ENCODE measurements at regions not wholly inside any gene's neighbourhood (a gene's known extent, or its start where the extent isn't known, plus 50 kb on each side); places are given as distances from the start of the nearest gene placed in this dataset.
"Not testable (repeated sequence)": the region's sequence is repeated elsewhere in the genome, so short reads cannot be mapped to it uniquely, and the experiment has no call there.

- TF ChIP-seq, protein P1, sequence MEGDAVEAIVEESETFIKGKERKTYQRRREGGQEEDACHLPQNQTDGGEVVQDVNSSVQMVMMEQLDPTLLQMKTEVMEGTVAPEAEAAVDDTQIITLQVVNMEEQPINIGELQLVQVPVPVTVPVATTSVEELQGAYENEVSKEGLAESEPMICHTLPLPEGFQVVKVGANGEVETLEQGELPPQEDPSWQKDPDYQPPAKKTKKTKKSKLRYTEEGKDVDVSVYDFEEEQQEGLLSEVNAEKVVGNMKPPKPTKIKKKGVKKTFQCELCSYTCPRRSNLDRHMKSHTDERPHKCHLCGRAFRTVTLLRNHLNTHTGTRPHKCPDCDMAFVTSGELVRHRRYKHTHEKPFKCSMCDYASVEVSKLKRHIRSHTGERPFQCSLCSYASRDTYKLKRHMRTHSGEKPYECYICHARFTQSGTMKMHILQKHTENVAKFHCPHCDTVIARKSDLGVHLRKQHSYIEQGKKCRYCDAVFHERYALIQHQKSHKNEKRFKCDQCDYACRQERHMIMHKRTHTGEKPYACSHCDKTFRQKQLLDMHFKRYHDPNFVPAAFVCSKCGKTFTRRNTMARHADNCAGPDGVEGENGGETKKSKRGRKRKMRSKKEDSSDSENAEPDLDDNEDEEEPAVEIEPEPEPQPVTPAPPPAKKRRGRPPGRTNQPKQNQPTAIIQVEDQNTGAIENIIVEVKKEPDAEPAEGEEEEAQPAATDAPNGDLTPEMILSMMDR (IDR thresholded peaks at IDR 0.05; ENCODE audit: insufficient read depth, low read length, missing control alignments), result no peak
- CTCF ChIA-PET, result no interaction called here
These were observed 74.4 kb upstream of the CTDP1 start for GRCh38 chr18:79604913-79605880.

DNA sequence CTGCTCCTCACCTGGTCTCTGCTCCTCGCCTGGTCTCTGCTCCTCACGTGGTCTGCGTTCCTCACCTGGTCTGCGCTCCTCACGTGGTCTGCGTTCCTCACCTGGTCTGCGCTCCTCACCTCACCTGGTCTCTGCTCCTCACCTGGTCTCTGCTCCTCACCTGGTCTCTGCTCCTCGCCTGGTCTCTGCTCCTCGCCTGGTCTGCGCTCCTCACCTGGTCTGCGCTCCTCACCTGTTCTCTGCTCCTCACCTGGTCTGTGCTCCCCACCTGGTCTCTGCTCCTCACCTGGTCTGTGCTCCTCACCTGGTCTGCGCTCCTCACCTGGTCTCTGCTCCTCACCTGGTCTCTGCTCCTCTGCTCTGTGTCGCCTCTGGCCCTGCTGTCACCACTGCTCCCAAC is 73.5 kb upstream of the CTDP1 start:
- H3K4me3 ChIP-seq (ENCODE audit: low read depth, low read length); DNase-seq (ENCODE audit: low read depth, low spot score); POLR2A ChIA-PET; CTCF ChIA-PET: not testable (repeated sequence)

More at GRCh38 chr18:79604913-79605880, 74.4 kb upstream of the CTDP1 start:
- DNase-seq (ENCODE audit: low read depth, low spot score), result no peak
- POLR2A ChIA-PET, result no interaction called here
- no peak overlapping the region for H3K4me3 ChIP-seq (ENCODE audit: low read depth, low read length)

DNA sequence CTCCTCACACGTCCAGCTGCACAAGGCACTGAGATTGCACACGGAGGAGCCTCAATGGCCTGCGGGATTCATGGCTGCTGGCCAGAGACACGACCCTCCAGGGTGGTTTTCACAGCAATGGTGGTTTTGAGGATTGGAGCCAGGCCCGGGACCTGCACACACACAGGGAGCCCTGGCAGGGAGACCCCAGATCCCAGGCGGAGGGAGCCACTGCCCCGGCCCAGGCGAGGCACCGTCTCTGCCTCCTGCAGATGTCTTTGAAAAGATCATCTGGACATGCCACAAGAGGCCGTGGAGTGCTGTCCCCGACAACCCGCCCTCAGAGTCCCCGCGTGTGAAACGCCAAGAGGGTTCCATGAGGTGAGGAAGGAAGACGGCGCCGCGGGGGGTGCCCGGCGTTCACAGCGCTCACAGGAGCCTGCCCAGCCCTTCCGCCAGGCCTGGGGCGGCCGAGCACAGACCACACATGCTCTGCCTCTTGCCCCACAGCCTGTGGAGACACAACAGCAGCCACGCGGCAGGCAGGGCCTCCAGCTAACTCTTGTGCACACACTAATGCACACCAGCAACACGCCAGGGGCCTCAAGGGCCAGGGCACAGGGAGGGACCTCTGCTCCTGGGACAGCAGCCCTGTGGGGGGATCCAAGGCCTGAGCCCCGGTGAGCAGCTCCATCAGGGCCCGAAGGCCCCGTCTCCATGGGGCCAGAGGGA is 72.8 kb upstream of the CTDP1 start:
- ChIA-PET CTCF (no interaction called here), POLR2A (no interaction called here)
- no peak overlapping the region for H3K4me3 ChIP-seq (ENCODE audit: low read depth, low read length)
- TF ChIP-seq, protein P1 (IDR thresholded peaks at IDR 0.05; ENCODE audit: insufficient read depth, low read length, missing control alignments), result no peak
- DNase-seq (ENCODE audit: low read depth, low spot score), result no peak

DNA sequence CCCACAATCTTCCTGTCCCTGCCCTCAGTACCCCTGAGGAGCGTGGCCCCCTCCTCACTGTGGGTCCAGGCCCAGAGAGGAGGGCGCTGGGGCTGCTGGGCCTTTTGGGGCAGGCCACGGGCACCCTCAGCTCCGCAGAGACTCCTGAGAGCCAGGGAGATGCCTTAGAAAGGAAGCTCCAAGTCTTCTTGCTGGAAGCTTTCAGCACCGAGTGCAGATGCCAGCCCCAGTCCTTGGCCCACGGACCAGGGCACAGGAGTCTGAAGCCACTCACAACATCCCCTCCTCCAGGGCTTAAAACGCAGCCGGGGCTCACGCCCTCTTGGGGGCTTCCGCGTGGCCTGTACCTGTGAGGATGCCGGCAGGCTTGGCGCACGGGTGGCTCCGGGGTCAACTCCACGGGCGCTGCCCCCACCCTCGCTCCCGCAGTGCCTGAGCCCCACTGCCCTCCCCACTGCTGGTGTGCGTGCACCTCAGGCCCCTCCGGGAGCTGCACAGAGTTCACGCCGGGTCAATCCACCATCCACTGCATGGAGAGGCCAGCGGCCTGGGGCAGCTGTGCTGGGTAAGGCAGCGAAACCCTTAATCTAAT is 72.1 kb upstream of the CTDP1 start:
- ChIA-PET POLR2A (no interaction called here), CTCF (no interaction called here)
- TF ChIP-seq, protein P1 (IDR thresholded peaks at IDR 0.05; ENCODE audit: insufficient read depth, low read length, missing control alignments), result no peak
- no peak for DNase-seq (ENCODE audit: low read depth, low spot score)
- H3K4me3 ChIP-seq (ENCODE audit: low read depth, low read length), result no peak overlapping the region

GRCh38 chr18:79608069-79608468 is 71.5 kb upstream of the CTDP1 start:
- DNase-seq (ENCODE audit: low read depth, low spot score), result no peak
- TF ChIP-seq, protein P1 (IDR thresholded peaks at IDR 0.05; ENCODE audit: insufficient read depth, low read length, missing control alignments), result no peak
- POLR2A ChIA-PET, result no interaction called here
- CTCF ChIA-PET, result no interaction called here
- no peak overlapping the region for H3K4me3 ChIP-seq (ENCODE audit: low read depth, low read length)

DNA sequence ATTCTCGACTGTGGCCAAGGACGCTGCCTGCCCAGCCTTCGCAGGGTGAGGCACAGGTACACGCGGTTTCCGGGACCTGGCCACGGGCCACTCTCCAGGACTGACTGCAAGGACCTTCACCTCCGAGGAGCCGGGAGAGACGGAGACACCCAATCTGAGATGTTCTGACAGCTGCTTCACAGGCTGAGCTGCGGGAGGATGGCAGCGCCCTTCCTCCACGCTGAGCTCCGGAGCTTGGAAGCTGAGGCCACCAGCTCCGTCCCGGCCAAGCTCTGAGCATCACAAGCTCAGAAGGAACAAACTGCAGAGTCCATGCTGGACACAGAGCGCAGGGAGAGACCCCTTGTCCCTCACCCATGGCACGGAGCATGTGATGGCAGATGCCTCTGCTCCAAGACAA is 71.1 kb upstream of the CTDP1 start:
- DNase-seq (ENCODE audit: low read depth, low spot score), result no peak
- TF ChIP-seq, protein P1 (IDR thresholded peaks at IDR 0.05; ENCODE audit: insufficient read depth, low read length, missing control alignments), result no peak
- ChIA-PET POLR2A (no interaction called here), CTCF (no interaction called here)
- no peak overlapping the region for H3K4me3 ChIP-seq (ENCODE audit: low read depth, low read length)

Data from AG04449 (cell line).